ENCODE measurements at regions not wholly inside any gene's neighbourhood (a gene's known extent, or its start where the extent isn't known, plus 50 kb on each side); places are given as distances from the start of the nearest gene placed in this dataset.
A peak's percentile ranks its signal among the peaks of the same experiment; 100 is the strongest.

- no peak for DNase-seq
Observed at GRCh38 chr5:93313672-93314071, 267.3 kb downstream of the NR2F1-AS1 start.

- DNase-seq: no peak
Observed at GRCh38 chr5:93311881-93312280, 269.1 kb downstream of the NR2F1-AS1 start.

- DNase-seq: no peak
Observed at GRCh38 chr5:93307557-93307956, 273.5 kb downstream of the NR2F1-AS1 start.

GRCh38 chr5:93305984-93306383 is 275.0 kb downstream of the NR2F1-AS1 start:
- peak; percentile 43 for DNase-seq

- peak; percentile 32 for DNase-seq
Observed at GRCh38 chr5:93304456-93305250, 276.4 kb downstream of the NR2F1-AS1 start.

GRCh38 chr5:93303291-93303691 is 277.7 kb downstream of the NR2F1-AS1 start:
- DNase-seq: peak; percentile 18

GRCh38 chr5:93302711-93303110 is 278.3 kb downstream of the NR2F1-AS1 start:
- no peak for DNase-seq

GRCh38 chr5:93300945-93301344 is 280.1 kb downstream of the NR2F1-AS1 start:
- peak; percentile 14 for DNase-seq

- DNase-seq: peak; percentile 62
Observed at GRCh38 chr5:93300309-93300923, 280.6 kb downstream of the NR2F1-AS1 start.

GRCh38 chr5:93299681-93300308 is 281.2 kb downstream of the NR2F1-AS1 start:
- peak; percentile 91 for DNase-seq

- DNase-seq: no peak
Observed at GRCh38 chr5:93297116-93297515, 283.9 kb downstream of the NR2F1-AS1 start.

- no peak for DNase-seq
Observed at GRCh38 chr5:93296338-93296737, 284.7 kb downstream of the NR2F1-AS1 start.

- no peak for DNase-seq
Observed at GRCh38 chr5:93294996-93295395, 286.0 kb downstream of the NR2F1-AS1 start.

GRCh38 chr5:93294199-93294598 is 286.8 kb downstream of the NR2F1-AS1 start:
- no peak for DNase-seq

GRCh38 chr5:93289942-93290341 is 291.1 kb downstream of the NR2F1-AS1 start:
- DNase-seq: no peak

- no peak for DNase-seq
Observed at GRCh38 chr5:93285461-93285860, 295.6 kb downstream of the NR2F1-AS1 start.

GRCh38 chr5:93281980-93282772 is 298.8 kb downstream of the NR2F1-AS1 start:
- no peak for DNase-seq

GRCh38 chr5:93280518-93280917 is 300.5 kb downstream of the NR2F1-AS1 start:
- peak; percentile 38 for DNase-seq

- DNase-seq: peak; percentile 81
Observed at GRCh38 chr5:93279296-93279963, 301.6 kb downstream of the NR2F1-AS1 start.

- DNase-seq: no peak
Observed at GRCh38 chr5:93278896-93279295, 302.1 kb downstream of the NR2F1-AS1 start.

GRCh38 chr5:93277051-93277450 is 304.0 kb downstream of the NR2F1-AS1 start:
- no peak for DNase-seq

- DNase-seq: no peak
Observed at GRCh38 chr5:93275376-93275775, 305.6 kb downstream of the NR2F1-AS1 start.

GRCh38 chr5:93274291-93274690 is 306.7 kb downstream of the NR2F1-AS1 start:
- peak; percentile 17 for DNase-seq

Data from eye (tissue), 1 donor.